CD14-positive monocyte (primary cell): ENCODE measurements at regions not wholly inside any gene's neighbourhood (a gene's known extent, or its start where the extent isn't known, plus 50 kb on each side); places are given as distances from the start of the nearest gene placed in this dataset.

ENCODE experiments used
- DNase-seq, 3 donors: peaks; one replicate each; pipeline ENCODE4 v3.0.0-alpha.2; 2011 to 2022
- H2AFZ ChIP-seq: 2 replicates; pipeline ENCODE4 v1.6.0; 2012; ENCODE audit warnings: mild to moderate bottlenecking, low read depth, low read length, inconsistent platforms; ENCODE audit not compliant: insufficient read depth, poor library complexity, severe bottlenecking
- H3K27ac ChIP-seq, 2 donors: 1 replicate in 1 of 2; 2 replicates in 1 of 2; pipeline ENCODE4 v1.5.1; 2012 to 2013; ENCODE audit warnings: low read length in 2 of 2, control low read depth in 1 of 2, inconsistent platforms in 1 of 2, low read depth in 1 of 2, mild to moderate bottlenecking in 1 of 2
- H3K27me3 ChIP-seq, 2 donors: one replicate each; pipeline versions ENCODE4 v1.6.0 to v1.6.1; 2011 to 2013; ENCODE audit warnings: low read length in 2 of 2; ENCODE audit not compliant: control insufficient read depth in 2 of 2, insufficient read depth in 2 of 2
- H3K36me3 ChIP-seq, 2 donors: replicated peaks in 1 of 2; 1 replicate in 1 of 2; 2 replicates in 1 of 2; pipeline versions ENCODE4 v1.5.1 to v1.6.1; 2012 to 2013; ENCODE audit warnings: low read length in 2 of 2, control low read depth in 1 of 2, inconsistent platforms in 1 of 2, mild to moderate bottlenecking in 1 of 2; ENCODE audit not compliant: insufficient read depth in 2 of 2, control insufficient read depth in 1 of 2
- H3K4me1 ChIP-seq, 2 donors: 1 replicate in 1 of 2; 2 replicates in 1 of 2; pipeline versions ENCODE4 v1.5.1 to v1.6.1; 2012 to 2013; ENCODE audit warnings: low read length in 2 of 2, control low read depth in 1 of 2, inconsistent platforms in 1 of 2, mild to moderate bottlenecking in 1 of 2, moderate library complexity in 1 of 2; ENCODE audit not compliant: insufficient read depth in 2 of 2, control insufficient read depth in 1 of 2
- H3K4me2 ChIP-seq: replicated peaks from 2 replicates; pipeline ENCODE3; 2012; ENCODE audit warnings: low read length, moderate library complexity, mild to moderate bottlenecking; ENCODE audit not compliant: poor library complexity, severe bottlenecking; ENCODE audit errors: extremely low read depth
- H3K4me3 ChIP-seq, 3 experiments: fragments of 200-600 bp in 1 of 3; sonication (generic) in 1 of 3; replicated peaks in 1 of 3; 1 replicate in 2 of 3; 2 replicates in 1 of 3; pipeline ENCODE4 v1.5.1; 2011 to 2013; ENCODE audit warnings: low read length in 3 of 3, mild to moderate bottlenecking in 3 of 3, control low read depth in 2 of 3, low read depth in 2 of 3, inconsistent platforms in 1 of 3, moderate library complexity in 1 of 3
- H3K79me2 ChIP-seq: 2 replicates; pipeline ENCODE4 v1.6.0; 2012; ENCODE audit warnings: mild to moderate bottlenecking, control low read depth, inconsistent platforms, low read length, moderate library complexity; ENCODE audit not compliant: insufficient read depth
- H3K9ac ChIP-seq: 2 replicates; pipeline ENCODE4 v1.6.0; 2017; ENCODE audit warnings: low read length, mild to moderate bottlenecking; ENCODE audit not compliant: insufficient read depth, poor library complexity, severe bottlenecking
- H3K9me3 ChIP-seq, 2 donors: replicated peaks in 1 of 2; 1 replicate in 1 of 2; 2 replicates in 1 of 2; pipeline versions ENCODE4 v1.5.1 to v1.6.1; 2012 to 2013; ENCODE audit warnings: low read length in 2 of 2, control low read depth in 1 of 2; ENCODE audit not compliant: control insufficient read depth in 1 of 2, insufficient read depth in 1 of 2
- H4K20me1 ChIP-seq: 2 replicates; pipeline ENCODE4 v1.6.0; 2012; ENCODE audit warnings: mild to moderate bottlenecking, low read length, control low read depth, moderate library complexity; ENCODE audit not compliant: insufficient read depth
- H3K27ac Mint-ChIP-seq, 7 donors: one replicate each; pipeline ENCODE4 v1.8.0; 2020; ENCODE audit warnings: mild to moderate bottlenecking in 7 of 7, mixed read lengths in 7 of 7, moderate library complexity in 6 of 7, inconsistent platforms in 2 of 7
- H3K27me3 Mint-ChIP-seq, 3 donors: one replicate each; pipeline ENCODE4 v1.8.0; 2021 to 2022; ENCODE audit warnings: low read depth in 3 of 3, mild to moderate bottlenecking in 3 of 3, mixed read lengths in 3 of 3, moderate library complexity in 3 of 3, inconsistent platforms in 1 of 3
- H3K36me3 Mint-ChIP-seq, 2 donors: one replicate each; pipeline ENCODE4 v1.8.0; 2020; ENCODE audit warnings: mixed read lengths in 2 of 2, inconsistent platforms in 1 of 2, mild to moderate bottlenecking in 1 of 2
- H3K4me1 Mint-ChIP-seq: one replicate; pipeline ENCODE4 v1.8.0; 2020; ENCODE audit warnings: mild to moderate bottlenecking, mixed read lengths
- H3K4me3 Mint-ChIP-seq, 2 donors: one replicate each; pipeline ENCODE4 v1.8.0; 2020; ENCODE audit warnings: mild to moderate bottlenecking in 2 of 2, mixed read lengths in 2 of 2, moderate library complexity in 1 of 2
- H3K9me3 Mint-ChIP-seq, 7 donors: one replicate each; pipeline ENCODE4 v1.8.0; 2020 to 2022; ENCODE audit warnings: mixed read lengths in 7 of 7, mild to moderate bottlenecking in 6 of 7, moderate library complexity in 6 of 7, inconsistent platforms in 2 of 7
- CTCF ChIP-seq: fragments of 200-600 bp; IDR thresholded peaks from one replicate; pipeline ENCODE4 v1.8.0; 2022; ENCODE audit warnings: antibody characterized with exemption, mild to moderate bottlenecking
- WGBS: methylation state at CpG from one replicate; pipeline ENCODE4 v1.1.5; 2013; ENCODE audit warnings: missing lambda C conversion rate; ENCODE audit not compliant: insufficient coverage; 5-methylcytosine and 5-hydroxymethylcytosine counted together
- intact Hi-C, 2 donors: fragments of 100-400 bp; cut with micrococcal nuclease; formaldehyde crosslinking; loops; one replicate each; pipeline versions ENCODE4 v1.15.0 to v1.15.1; 2023

- Mint-ChIP-seq H3K27ac (no peak overlapping the region), H3K27me3 (peaks cover 3 to 13% (median 8%) of the 10 kb centered on the region in 3 donors), H3K4me3 (no peak overlapping the region), H3K4me1 (no peaks in the 10 kb centered on the region), H3K9me3 (peaks cover 2 to 17% (median 9%) of the 10 kb centered on the region in 7 donors), H3K36me3 (no peaks in the 10 kb centered on the region)
- H3K36me3 ChIP-seq = no peaks in the 10 kb centered on the region
- no peak overlapping the region for H2AFZ ChIP-seq
- H3K27ac ChIP-seq = no peak overlapping the region
- no CpG with 5 or more reads among the region's 1 CpG for WGBS
- H3K4me3 ChIP-seq = no peak overlapping the region
- TF ChIP-seq CTCF = no peak
- DNase-seq = no peak
- no peak overlapping the region for H3K4me2 ChIP-seq
- H3K79me2 ChIP-seq = no peaks in the 10 kb centered on the region
- no peaks in the 10 kb centered on the region for H3K4me1 ChIP-seq
- peaks cover 7 to 13% of the 10 kb centered on the region in 2 donors for H3K9me3 ChIP-seq
- H3K9ac ChIP-seq = no peak overlapping the region
- H3K27me3 ChIP-seq = peaks cover 0 to 2% of the 10 kb centered on the region in 2 donors
- H4K20me1 ChIP-seq = no peaks in the 10 kb centered on the region
- intact Hi-C loops = no loop called here
These were observed 238.9 kb downstream of the CYP26B1 start for GRCh38 chr2:71908798-71909197.

- Histone ChIP-seq H3K9ac (no peak overlapping the region), H3K9me3 (peaks cover 7 to 13% of the 10 kb centered on the region in 2 donors), H3K27me3 (peaks cover 0 to 4% of the 10 kb centered on the region in 2 donors), H4K20me1 (no peaks in the 10 kb centered on the region), H3K36me3 (no peaks in the 10 kb centered on the region), H3K4me2 (no peak overlapping the region), H3K4me3 (no peak overlapping the region), H2AFZ (no peak overlapping the region), H3K4me1 (no peaks in the 10 kb centered on the region), H3K79me2 (no peaks in the 10 kb centered on the region), H3K27ac (no peak overlapping the region)
- WGBS = 90% methylated on average over 2 of the region's 3 CpGs
- intact Hi-C loops = no loop called here
- Mint-ChIP-seq H3K4me1 (no peaks in the 10 kb centered on the region), H3K9me3 (peaks cover 2 to 15% (median 9%) of the 10 kb centered on the region in 7 donors), H3K36me3 (no peaks in the 10 kb centered on the region), H3K27me3 (peaks cover 3 to 10% (median 8%) of the 10 kb centered on the region in 3 donors), H3K4me3 (no peak overlapping the region), H3K27ac (no peak overlapping the region)
- no peak for TF ChIP-seq CTCF
- no peak for DNase-seq
These were observed 240.2 kb downstream of the CYP26B1 start for GRCh38 chr2:71907503-71907902.
